ENCODE measurements at regions not wholly inside any gene's neighbourhood (a gene's known extent, or its start where the extent isn't known, plus 50 kb on each side); places are given as distances from the start of the nearest gene placed in this dataset.
"Not testable (repeated sequence)": the region's sequence is repeated elsewhere in the genome, so short reads cannot be mapped to it uniquely, and the experiment has no call there.

DNA sequence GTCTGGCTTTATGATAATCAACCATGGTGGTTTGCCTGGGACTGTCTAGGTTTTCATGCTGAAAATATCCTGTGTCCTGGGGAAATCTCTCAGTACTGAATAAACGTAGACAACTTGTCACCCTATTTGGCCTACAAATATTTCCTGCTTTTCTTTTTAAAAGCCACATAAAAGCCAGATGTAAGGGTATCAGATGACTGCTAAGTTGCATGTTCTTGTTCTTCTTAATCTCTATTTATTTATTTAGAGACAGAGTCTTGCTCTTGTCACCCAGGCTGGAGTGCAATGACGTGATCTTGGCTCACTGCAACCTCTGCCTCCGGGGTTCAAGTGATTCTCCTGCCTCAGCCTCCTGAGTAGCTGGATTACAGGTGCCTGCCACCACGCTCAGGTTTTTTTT, 117.7 kb downstream of the DCK start:
- DNase-seq; H3K27ac ChIP-seq (ENCODE audit: insufficient read depth in 1 of 2, low read depth in 1 of 2, low read length in 2 of 2, poor library complexity in 1 of 2, severe bottlenecking in 2 of 2); H3K36me3 ChIP-seq (ENCODE audit: control insufficient read depth in 4 of 4, insufficient read depth in 4 of 4, low read length in 3 of 4); POLR2A ChIA-PET; H3K4me1 ChIP-seq (ENCODE audit: control extremely low read depth in 1 of 4, control insufficient read depth in 4 of 4, insufficient read depth in 4 of 4, low read length in 3 of 4); H3K27me3 ChIP-seq (replicated peaks in 2 of 5; ENCODE audit: control insufficient read depth in 4 of 5, insufficient read depth in 5 of 5, low read length in 4 of 5); CTCF ChIA-PET; H3K4me3 ChIP-seq (ENCODE audit: control insufficient read depth in 1 of 7, extremely low read depth in 1 of 7, insufficient read depth in 4 of 7, low read depth in 2 of 7, low read length in 6 of 7); H3K9me3 ChIP-seq (ENCODE audit: control extremely low read depth in 1 of 5, control insufficient read depth in 4 of 5, insufficient read depth in 2 of 5, low read depth in 1 of 5, low read length in 4 of 5): not testable (repeated sequence)
- no CpG with 5 or more reads among the region's 4 CpGs for WGBS (ENCODE audit: insufficient coverage)

DNA sequence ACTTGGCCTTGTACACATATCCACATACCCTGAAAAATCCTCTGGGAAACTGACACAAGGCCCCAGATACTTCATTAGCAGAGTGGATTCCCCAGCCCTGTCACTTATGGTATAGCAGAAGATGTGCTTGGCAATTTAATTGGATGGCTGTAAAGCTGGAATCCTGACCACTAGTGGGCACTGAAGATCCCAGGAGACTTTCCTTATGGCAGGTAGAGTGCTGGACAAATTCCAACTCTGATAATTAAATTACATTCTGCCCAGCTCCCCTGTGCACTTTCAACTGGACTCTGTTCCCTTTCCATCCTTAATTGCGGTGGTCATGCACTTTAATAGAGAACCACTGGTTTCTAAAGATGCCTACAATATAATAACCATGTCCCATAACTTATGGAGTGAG, 119.8 kb downstream of the DCK start:
- H3K4me3 ChIP-seq (ENCODE audit: control insufficient read depth in 1 of 7, extremely low read depth in 1 of 7, insufficient read depth in 4 of 7, low read depth in 2 of 7, low read length in 6 of 7): no peak overlapping the region
- H3K9me3 ChIP-seq (ENCODE audit: control extremely low read depth in 1 of 5, control insufficient read depth in 4 of 5, insufficient read depth in 2 of 5, low read depth in 1 of 5, low read length in 4 of 5): peaks cover 0 to 3% (median 0%) of the 10 kb centered on the region in 5 experiments
- WGBS (ENCODE audit: insufficient coverage): 100% methylated on average over 1 of the region's 1 CpG
- POLR2A ChIA-PET: no interaction called here
- H3K36me3 ChIP-seq (ENCODE audit: control insufficient read depth in 4 of 4, insufficient read depth in 4 of 4, low read length in 3 of 4): no peaks in the 10 kb centered on the region
- CTCF ChIA-PET: no interaction called here
- H3K27me3 ChIP-seq (replicated peaks in 2 of 5; ENCODE audit: control insufficient read depth in 4 of 5, insufficient read depth in 5 of 5, low read length in 4 of 5): no peaks in the 10 kb centered on the region
- H3K4me1 ChIP-seq (ENCODE audit: control extremely low read depth in 1 of 4, control insufficient read depth in 4 of 4, insufficient read depth in 4 of 4, low read length in 3 of 4): no peaks in the 10 kb centered on the region
- no peak overlapping the region for H3K27ac ChIP-seq (ENCODE audit: insufficient read depth in 1 of 2, low read depth in 1 of 2, low read length in 2 of 2, poor library complexity in 1 of 2, severe bottlenecking in 2 of 2)
- DNase-seq: no peak

DNA sequence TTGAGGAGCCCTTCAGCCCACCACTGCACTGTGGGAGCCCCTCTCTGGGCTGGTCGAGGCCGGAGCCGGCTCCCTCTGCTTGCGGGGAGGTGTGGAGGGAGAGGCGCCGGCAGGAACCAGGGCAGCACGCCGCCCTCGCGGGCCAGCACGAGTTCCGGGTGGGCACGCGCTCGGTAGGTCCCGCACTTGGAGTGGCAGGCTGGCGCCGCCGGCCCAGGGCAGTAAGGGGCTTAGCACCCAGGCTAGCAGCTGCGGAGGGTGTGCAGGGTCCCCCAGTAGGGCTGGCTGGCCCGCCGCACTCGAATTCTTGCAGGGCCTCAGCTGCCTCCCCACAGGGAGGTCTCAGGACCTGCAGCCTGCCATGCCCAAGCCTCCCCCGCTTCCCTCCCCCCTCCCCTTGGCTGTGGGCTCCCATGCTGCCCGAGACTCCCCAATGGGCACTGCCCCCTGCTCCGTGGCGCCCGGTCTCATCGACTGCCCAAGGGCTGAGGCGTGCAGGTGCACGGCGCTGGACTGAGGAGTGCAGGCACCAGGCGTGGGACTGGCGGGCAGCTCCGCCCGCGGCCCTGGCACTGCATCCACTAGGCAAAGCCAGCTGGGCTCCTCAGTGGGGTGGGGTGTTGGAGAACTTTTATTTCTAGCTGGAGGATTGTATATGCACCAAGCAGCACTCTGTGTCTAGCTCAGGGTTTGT, 127.5 kb downstream of the DCK start:
- Histone ChIP-seq H3K27me3 (replicated peaks in 2 of 5; ENCODE audit: control insufficient read depth in 4 of 5, insufficient read depth in 5 of 5, low read length in 4 of 5) (no peaks in the 10 kb centered on the region), H3K9me3 (ENCODE audit: control extremely low read depth in 1 of 5, control insufficient read depth in 4 of 5, insufficient read depth in 2 of 5, low read depth in 1 of 5, low read length in 4 of 5) (no peaks in the 10 kb centered on the region), H3K4me1 (ENCODE audit: control extremely low read depth in 1 of 4, control insufficient read depth in 4 of 4, insufficient read depth in 4 of 4, low read length in 3 of 4) (no peaks in the 10 kb centered on the region), H3K4me3 (ENCODE audit: control insufficient read depth in 1 of 7, extremely low read depth in 1 of 7, insufficient read depth in 4 of 7, low read depth in 2 of 7, low read length in 6 of 7) (no peak overlapping the region), H3K27ac (ENCODE audit: insufficient read depth in 1 of 2, low read depth in 1 of 2, low read length in 2 of 2, poor library complexity in 1 of 2, severe bottlenecking in 2 of 2) (no peak overlapping the region), H3K36me3 (ENCODE audit: control insufficient read depth in 4 of 4, insufficient read depth in 4 of 4, low read length in 3 of 4) (no peaks in the 10 kb centered on the region)
- CTCF ChIA-PET: no interaction called here
- WGBS (ENCODE audit: insufficient coverage): 95% methylated on average over 19 of the region's 37 CpGs
- POLR2A ChIA-PET: no interaction called here
- DNase-seq: no peak

DNA sequence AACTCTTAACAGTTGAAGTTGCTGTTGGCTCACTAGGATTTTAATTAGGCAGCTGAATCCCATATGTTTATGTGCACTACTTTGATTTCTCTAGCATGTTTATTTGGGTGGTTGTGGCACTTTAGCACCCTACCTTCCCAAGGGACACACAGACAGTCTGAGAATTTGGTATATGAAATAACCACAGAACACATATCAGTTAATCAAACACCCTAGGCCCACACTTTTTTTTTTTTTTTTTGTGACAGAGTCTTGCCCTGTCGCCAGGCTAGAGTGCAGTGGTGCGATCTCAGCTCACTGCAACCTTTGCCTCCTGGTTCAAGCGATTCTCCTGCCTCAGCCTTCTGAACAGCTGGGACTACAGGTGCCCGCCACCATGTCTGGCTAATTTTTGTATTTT, 130.5 kb downstream of the DCK start:
- no peaks in the 10 kb centered on the region for H3K27me3 ChIP-seq (replicated peaks in 2 of 5; ENCODE audit: control insufficient read depth in 4 of 5, insufficient read depth in 5 of 5, low read length in 4 of 5)
- no peak overlapping the region for H3K27ac ChIP-seq (ENCODE audit: insufficient read depth in 1 of 2, low read depth in 1 of 2, low read length in 2 of 2, poor library complexity in 1 of 2, severe bottlenecking in 2 of 2)
- no peaks in the 10 kb centered on the region for H3K9me3 ChIP-seq (ENCODE audit: control extremely low read depth in 1 of 5, control insufficient read depth in 4 of 5, insufficient read depth in 2 of 5, low read depth in 1 of 5, low read length in 4 of 5)
- H3K4me3 ChIP-seq (ENCODE audit: control insufficient read depth in 1 of 7, extremely low read depth in 1 of 7, insufficient read depth in 4 of 7, low read depth in 2 of 7, low read length in 6 of 7): no peak overlapping the region
- no peaks in the 10 kb centered on the region for H3K4me1 ChIP-seq (ENCODE audit: control extremely low read depth in 1 of 4, control insufficient read depth in 4 of 4, insufficient read depth in 4 of 4, low read length in 3 of 4)
- CTCF ChIA-PET: no interaction called here
- WGBS (ENCODE audit: insufficient coverage): 94% methylated on average over 3 of the region's 4 CpGs
- POLR2A ChIA-PET: no interaction called here
- no peaks in the 10 kb centered on the region for H3K36me3 ChIP-seq (ENCODE audit: control insufficient read depth in 4 of 4, insufficient read depth in 4 of 4, low read length in 3 of 4)
- DNase-seq: no peak

- no peak for DNase-seq
- Histone ChIP-seq H3K9me3 (ENCODE audit: control extremely low read depth in 1 of 5, control insufficient read depth in 4 of 5, insufficient read depth in 2 of 5, low read depth in 1 of 5, low read length in 4 of 5) (no peaks in the 10 kb centered on the region), H3K27me3 (replicated peaks in 2 of 5; ENCODE audit: control insufficient read depth in 4 of 5, insufficient read depth in 5 of 5, low read length in 4 of 5) (no peaks in the 10 kb centered on the region), H3K4me1 (ENCODE audit: control extremely low read depth in 1 of 4, control insufficient read depth in 4 of 4, insufficient read depth in 4 of 4, low read length in 3 of 4) (no peaks in the 10 kb centered on the region), H3K36me3 (ENCODE audit: control insufficient read depth in 4 of 4, insufficient read depth in 4 of 4, low read length in 3 of 4) (no peaks in the 10 kb centered on the region), H3K4me3 (ENCODE audit: control insufficient read depth in 1 of 7, extremely low read depth in 1 of 7, insufficient read depth in 4 of 7, low read depth in 2 of 7, low read length in 6 of 7) (no peak overlapping the region), H3K27ac (ENCODE audit: insufficient read depth in 1 of 2, low read depth in 1 of 2, low read length in 2 of 2, poor library complexity in 1 of 2, severe bottlenecking in 2 of 2) (no peak overlapping the region)
- WGBS (ENCODE audit: insufficient coverage): 87% methylated on average over 3 of the region's 4 CpGs
- POLR2A ChIA-PET: no interaction called here
- CTCF ChIA-PET: no interaction called here
These were observed 131.7 kb downstream of the DCK start for GRCh38 chr4:71125137-71125536.

DNA sequence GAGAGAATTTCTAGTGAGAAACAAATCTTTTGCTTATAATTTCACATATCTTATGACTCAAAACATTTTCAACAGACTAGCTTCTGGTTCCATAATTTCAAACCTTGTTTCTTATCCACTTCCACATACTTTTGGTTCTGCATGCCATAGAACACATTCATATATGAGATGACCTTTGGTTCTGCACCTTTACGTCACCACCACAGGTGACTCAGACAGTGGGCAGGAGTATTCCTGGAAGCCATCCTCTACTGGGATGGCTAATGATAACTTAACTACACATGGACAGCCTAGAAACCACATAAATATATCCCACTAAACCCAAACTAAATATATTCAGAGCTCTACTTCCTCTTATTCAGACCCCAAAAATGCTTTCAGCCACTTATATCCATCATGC, 133.3 kb downstream of the DCK start:
- H3K36me3 ChIP-seq (ENCODE audit: control insufficient read depth in 4 of 4, insufficient read depth in 4 of 4, low read length in 3 of 4): no peaks in the 10 kb centered on the region
- H3K4me3 ChIP-seq (ENCODE audit: control insufficient read depth in 1 of 7, extremely low read depth in 1 of 7, insufficient read depth in 4 of 7, low read depth in 2 of 7, low read length in 6 of 7): no peak overlapping the region
- DNase-seq: no peak
- no peaks in the 10 kb centered on the region for H3K4me1 ChIP-seq (ENCODE audit: control extremely low read depth in 1 of 4, control insufficient read depth in 4 of 4, insufficient read depth in 4 of 4, low read length in 3 of 4)
- ChIA-PET POLR2A (no interaction called here), CTCF (no interaction called here)
- no peaks in the 10 kb centered on the region for H3K27me3 ChIP-seq (replicated peaks in 2 of 5; ENCODE audit: control insufficient read depth in 4 of 5, insufficient read depth in 5 of 5, low read length in 4 of 5)
- 40% methylated on average over 1 of the region's 1 CpG for WGBS (ENCODE audit: insufficient coverage)
- H3K9me3 ChIP-seq (ENCODE audit: control extremely low read depth in 1 of 5, control insufficient read depth in 4 of 5, insufficient read depth in 2 of 5, low read depth in 1 of 5, low read length in 4 of 5): no peaks in the 10 kb centered on the region
- no peak overlapping the region for H3K27ac ChIP-seq (ENCODE audit: insufficient read depth in 1 of 2, low read depth in 1 of 2, low read length in 2 of 2, poor library complexity in 1 of 2, severe bottlenecking in 2 of 2)

DNA sequence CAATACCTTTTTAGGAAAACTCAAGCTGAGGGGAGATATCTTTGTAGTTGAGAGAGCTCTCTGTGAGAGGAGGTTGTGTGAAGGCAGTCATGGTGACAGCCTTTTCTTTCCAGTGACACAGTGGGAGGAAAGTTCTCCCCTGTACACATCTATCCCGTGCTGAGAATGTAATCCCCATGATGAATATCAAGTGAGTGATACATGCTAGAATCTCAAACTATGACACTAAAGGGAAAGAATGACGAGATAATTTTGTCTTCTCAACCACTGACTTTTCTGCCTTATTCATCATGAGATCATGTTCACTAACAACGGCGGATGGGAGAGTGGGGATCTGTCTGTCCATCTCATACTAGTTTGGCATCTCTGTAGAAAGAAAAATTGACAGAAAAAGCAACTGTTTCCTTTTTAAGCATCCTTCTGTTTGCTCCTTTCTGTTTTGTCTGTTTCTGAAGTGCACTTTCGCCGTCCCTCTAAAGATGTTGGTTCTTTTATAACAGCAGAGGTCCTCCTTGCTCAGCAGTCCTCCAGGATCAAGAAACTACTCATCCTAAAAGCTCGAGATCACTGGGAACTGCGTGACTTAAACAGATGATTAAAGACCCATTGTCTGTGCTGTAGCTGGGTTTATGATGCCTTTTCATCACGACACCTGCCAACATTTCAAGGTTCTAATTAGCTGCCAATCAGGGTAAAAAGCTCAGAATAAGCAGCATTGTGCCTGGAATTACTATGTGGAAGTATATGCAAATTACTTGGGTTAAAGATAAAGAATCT, 137.6 kb downstream of the DCK start:
- WGBS (ENCODE audit: insufficient coverage): 96% methylated on average over 5 of the region's 9 CpGs
- CTCF ChIA-PET: no interaction called here
- Histone ChIP-seq H3K36me3 (ENCODE audit: control insufficient read depth in 4 of 4, insufficient read depth in 4 of 4, low read length in 3 of 4) (no peaks in the 10 kb centered on the region), H3K4me3 (ENCODE audit: control insufficient read depth in 1 of 7, extremely low read depth in 1 of 7, insufficient read depth in 4 of 7, low read depth in 2 of 7, low read length in 6 of 7) (no peak overlapping the region), H3K4me1 (ENCODE audit: control extremely low read depth in 1 of 4, control insufficient read depth in 4 of 4, insufficient read depth in 4 of 4, low read length in 3 of 4) (no peaks in the 10 kb centered on the region), H3K9me3 (ENCODE audit: control extremely low read depth in 1 of 5, control insufficient read depth in 4 of 5, insufficient read depth in 2 of 5, low read depth in 1 of 5, low read length in 4 of 5) (no peaks in the 10 kb centered on the region), H3K27ac (ENCODE audit: insufficient read depth in 1 of 2, low read depth in 1 of 2, low read length in 2 of 2, poor library complexity in 1 of 2, severe bottlenecking in 2 of 2) (no peak overlapping the region), H3K27me3 (replicated peaks in 2 of 5; ENCODE audit: control insufficient read depth in 4 of 5, insufficient read depth in 5 of 5, low read length in 4 of 5) (no peaks in the 10 kb centered on the region)
- POLR2A ChIA-PET: no interaction called here
- no peak for DNase-seq

Data from common myeloid progenitor, CD34-positive (primary cell).